ENCODE measurements at regions not wholly inside any gene's neighbourhood (a gene's known extent, or its start where the extent isn't known, plus 50 kb on each side); places are given as distances from the start of the nearest gene placed in this dataset.
"Not testable (repeated sequence)": the region's sequence is repeated elsewhere in the genome, so short reads cannot be mapped to it uniquely, and the experiment has no call there.

GRCh38 chr2:57444752-57445430 is 601.7 kb upstream of the VRK2 start:
- no peak for DNase-seq

GRCh38 chr2:57448816-57449215 is 597.8 kb upstream of the VRK2 start:
- DNase-seq: no peak

- no peak for DNase-seq
These were observed 596.4 kb upstream of the VRK2 start for GRCh38 chr2:57450170-57450569.

- DNase-seq: no peak
These were observed 594.0 kb upstream of the VRK2 start for GRCh38 chr2:57452634-57453033.

- DNase-seq: no peak
These were observed 592.7 kb upstream of the VRK2 start for GRCh38 chr2:57453945-57454344.

GRCh38 chr2:57460396-57461276 is 586.0 kb upstream of the VRK2 start:
- DNase-seq: no peak

GRCh38 chr2:57461624-57462023 is 585.0 kb upstream of the VRK2 start:
- DNase-seq: no peak

- no peak for DNase-seq
These were observed 581.5 kb upstream of the VRK2 start for GRCh38 chr2:57465067-57465466.

- no peak for DNase-seq
These were observed 580.6 kb upstream of the VRK2 start for GRCh38 chr2:57465967-57466366.

- DNase-seq: no peak
These were observed 571.2 kb upstream of the VRK2 start for GRCh38 chr2:57475391-57475790.

GRCh38 chr2:57479981-57480380 is 566.6 kb upstream of the VRK2 start:
- no peak for DNase-seq

GRCh38 chr2:57488061-57488460 is 558.5 kb upstream of the VRK2 start:
- no peak for DNase-seq

GRCh38 chr2:57490741-57491140 is 555.9 kb upstream of the VRK2 start:
- no peak for DNase-seq

GRCh38 chr2:57491213-57491612 is 555.4 kb upstream of the VRK2 start:
- DNase-seq: no peak

- not testable (repeated sequence) for DNase-seq
These were observed 552.6 kb upstream of the VRK2 start for GRCh38 chr2:57493966-57494365.

GRCh38 chr2:57497489-57498096 is 549.0 kb upstream of the VRK2 start:
- DNase-seq: no peak

GRCh38 chr2:57504787-57505186 is 541.8 kb upstream of the VRK2 start:
- no peak for DNase-seq

GRCh38 chr2:57509189-57509588 is 537.4 kb upstream of the VRK2 start:
- DNase-seq: no peak

GRCh38 chr2:57510704-57511103 is 535.9 kb upstream of the VRK2 start:
- DNase-seq: no peak

GRCh38 chr2:57515366-57515765 is 531.2 kb upstream of the VRK2 start:
- no peak for DNase-seq

GRCh38 chr2:57516698-57517340 is 529.8 kb upstream of the VRK2 start:
- DNase-seq: no peak

- DNase-seq: no peak
These were observed 523.3 kb upstream of the VRK2 start for GRCh38 chr2:57523304-57523703.

- DNase-seq: no peak
These were observed 518.9 kb upstream of the VRK2 start for GRCh38 chr2:57527685-57528084.
